EL (cell line): ENCODE measurements at regions not wholly inside any gene's neighbourhood (a gene's known extent, or its start where the extent isn't known, plus 50 kb on each side); places are given as distances from the start of the nearest gene placed in this dataset.
"Not testable (repeated sequence)": the region's sequence is repeated elsewhere in the genome, so short reads cannot be mapped to it uniquely, and the experiment has no call there.

Source experiments
- DNase-seq: peaks from one replicate; pipeline ENCODE4 v3.0.0-alpha.2; 2016

DNA sequence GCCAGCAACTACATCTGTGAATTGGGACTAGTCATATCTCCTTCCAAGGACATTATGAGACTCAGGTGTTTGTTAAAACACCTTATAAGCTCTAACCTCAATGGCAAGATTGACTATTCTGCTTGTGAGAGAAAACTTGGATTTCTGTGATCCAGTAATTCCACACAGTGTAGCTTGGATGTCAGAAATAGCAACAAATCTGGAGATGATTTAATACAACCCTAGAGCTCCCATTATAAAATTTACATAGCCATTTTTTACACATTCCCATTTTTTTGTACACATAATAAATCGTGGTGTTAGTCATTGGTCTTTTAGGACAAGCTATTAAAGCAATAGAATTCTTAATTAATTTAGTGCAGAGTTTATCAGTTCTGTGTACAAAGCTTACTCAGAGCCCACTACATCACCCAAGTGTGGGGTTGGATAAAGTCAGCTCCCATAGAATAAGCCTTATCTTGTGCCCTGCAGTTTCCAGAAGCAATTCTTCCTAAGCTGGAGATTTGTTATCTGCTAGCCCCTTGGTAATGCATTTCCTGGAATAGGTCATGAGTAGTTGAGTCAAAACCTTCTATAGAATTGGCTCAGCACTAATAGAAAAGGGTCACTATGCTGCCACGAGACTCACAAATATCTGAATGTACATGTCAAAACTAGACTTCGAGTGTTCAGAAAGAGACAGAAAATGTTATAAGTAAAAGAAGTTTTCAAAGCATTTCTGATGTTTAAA, 434.0 kb upstream of the RUNX1 start:
- no peak for DNase-seq

DNA sequence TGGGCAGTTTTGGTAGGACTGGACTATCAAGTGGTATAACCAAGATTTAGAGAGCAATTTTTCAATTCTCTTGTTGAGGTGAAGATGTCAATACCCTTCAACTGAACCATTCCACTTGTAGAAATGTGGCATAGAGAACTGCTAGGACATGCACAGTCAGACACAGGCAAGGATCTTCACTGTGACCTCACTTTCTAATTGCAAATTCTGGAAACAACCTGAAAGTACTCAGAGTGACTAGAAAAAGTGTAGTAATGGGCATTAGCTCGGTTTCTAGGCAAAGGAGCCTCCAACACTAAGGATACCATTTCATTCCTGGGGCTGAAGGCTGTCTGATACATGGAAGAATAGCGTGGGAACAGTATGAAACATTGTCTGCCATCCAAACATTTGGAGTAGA, 433.0 kb upstream of the RUNX1 start:
- DNase-seq: no peak

GRCh38 chr21:35481005-35481404, 431.9 kb upstream of the RUNX1 start:
- no peak for DNase-seq

DNA sequence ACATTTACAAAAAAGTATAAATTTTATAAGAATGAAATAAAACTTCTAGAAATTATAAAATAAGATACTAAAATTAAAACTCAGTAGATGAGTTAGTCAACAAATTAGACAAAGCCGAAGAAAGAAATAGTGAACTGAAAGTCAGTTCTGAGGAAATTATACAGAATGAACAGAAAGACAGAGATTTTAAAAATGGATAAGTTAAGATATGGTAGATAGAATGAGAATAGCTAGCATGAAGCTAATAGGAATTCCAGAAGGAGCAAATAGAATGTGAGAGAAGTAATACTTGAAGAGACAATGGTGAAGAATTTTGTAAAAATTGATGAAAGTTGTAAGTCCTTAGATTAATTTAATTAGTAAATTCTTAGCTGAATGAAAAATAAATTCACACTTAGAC, 430.4 kb upstream of the RUNX1 start:
- DNase-seq: no peak

GRCh38 chr21:35479065-35479448, 430.0 kb upstream of the RUNX1 start:
- DNase-seq: no peak

GRCh38 chr21:35478161-35479064, 429.3 kb upstream of the RUNX1 start:
- DNase-seq: no peak

DNA sequence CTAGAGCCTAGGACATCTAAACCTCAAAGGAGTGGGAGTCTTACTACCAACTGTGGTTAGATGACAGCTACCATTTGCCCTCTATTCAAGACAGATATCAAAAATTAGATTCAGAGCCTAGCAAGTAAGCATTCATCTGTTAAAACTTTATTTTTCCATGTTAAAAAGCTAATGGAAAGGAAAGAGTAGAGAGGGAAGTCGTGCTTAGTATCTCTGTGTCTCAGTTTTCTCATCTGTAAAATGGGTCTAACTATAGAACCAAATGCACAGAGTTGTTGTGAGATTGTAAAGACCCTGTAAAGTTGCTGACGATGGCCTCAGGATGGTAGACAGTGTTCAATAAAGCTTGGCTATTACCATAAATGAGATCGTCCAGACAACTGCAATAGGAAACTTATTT, 428.5 kb upstream of the RUNX1 start:
- DNase-seq: no peak

DNA sequence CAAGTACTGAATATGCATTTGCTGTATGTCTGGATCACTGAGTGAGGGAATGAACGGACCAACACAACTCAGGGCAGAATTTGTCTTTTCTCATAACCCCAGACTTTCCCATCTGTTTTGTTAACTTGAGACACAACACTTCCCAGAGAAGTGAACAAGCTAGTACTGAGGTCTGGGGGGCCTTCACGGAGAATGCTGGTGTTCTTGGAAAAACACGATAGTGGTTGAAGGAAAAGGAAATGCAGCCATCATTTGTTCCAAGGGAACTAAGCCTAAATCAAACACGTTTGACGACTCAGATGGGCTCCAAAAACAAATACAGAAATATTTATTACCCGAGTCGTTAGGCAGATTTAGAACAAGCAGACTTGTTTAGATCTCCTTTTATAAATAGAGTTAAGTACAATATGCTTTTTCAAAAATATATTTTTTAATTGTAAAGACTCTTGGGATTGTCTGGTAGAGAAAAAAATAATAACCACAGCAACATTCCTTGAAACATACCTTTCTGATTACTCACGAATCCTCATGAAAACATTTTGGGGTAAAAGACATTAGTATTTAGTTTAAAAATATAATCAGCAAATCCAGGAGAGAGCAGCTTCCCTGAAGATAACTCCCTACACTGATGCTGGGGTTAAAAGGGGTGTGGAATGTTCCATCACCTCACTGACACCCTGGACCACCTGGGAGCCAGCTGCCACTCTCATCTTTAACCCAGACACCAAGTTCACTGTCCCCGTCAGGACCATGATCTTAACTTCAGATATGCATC, 427.7 kb upstream of the RUNX1 start:
- peak; percentile 75 for DNase-seq

DNA sequence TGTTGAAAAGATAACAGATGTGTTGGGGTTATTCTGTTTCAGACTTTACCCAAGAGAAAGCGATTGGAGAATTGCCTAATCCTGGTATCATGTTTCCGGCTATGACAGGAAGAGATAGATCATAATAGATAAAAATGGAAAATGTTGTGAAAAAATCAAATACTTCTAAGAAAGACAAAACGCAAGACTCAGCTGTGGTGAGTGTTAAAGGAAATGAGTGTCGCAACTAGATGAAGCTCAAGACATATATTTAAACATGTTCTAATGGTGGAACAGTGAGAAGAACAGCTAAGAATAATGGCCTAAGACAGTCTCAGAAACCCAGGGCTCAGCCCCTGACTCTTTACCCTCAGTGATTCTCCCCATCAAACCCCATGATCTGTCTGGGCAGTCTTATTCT, 426.7 kb upstream of the RUNX1 start:
- peak; percentile 67 for DNase-seq

- peak; percentile 49 for DNase-seq
Observed at GRCh38 chr21:35475009-35475408, 425.9 kb upstream of the RUNX1 start.

DNA sequence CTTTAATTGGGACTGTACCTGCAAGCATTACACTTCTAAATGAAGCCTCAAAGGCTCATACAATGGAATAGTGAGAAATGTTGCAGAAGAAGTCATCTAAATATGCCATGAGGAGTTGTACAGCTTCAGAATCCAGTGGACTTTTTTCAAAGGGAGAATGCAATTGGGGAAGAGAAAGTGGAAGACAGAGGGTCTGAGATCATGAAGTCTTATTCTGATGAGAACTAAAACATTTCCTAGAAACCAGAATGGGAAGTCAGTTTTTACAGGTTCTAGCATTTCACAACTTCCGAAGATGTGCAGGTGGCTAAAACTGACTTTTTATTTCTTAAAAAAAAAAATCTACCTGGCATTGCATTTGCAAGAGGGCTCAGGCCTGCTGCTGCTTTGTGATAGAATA, 424.4 kb upstream of the RUNX1 start:
- no peak for DNase-seq

GRCh38 chr21:35470522-35470921, 421.4 kb upstream of the RUNX1 start:
- DNase-seq: no peak

GRCh38 chr21:35469498-35469897, 420.4 kb upstream of the RUNX1 start:
- DNase-seq: no peak

GRCh38 chr21:35468991-35469390, 419.9 kb upstream of the RUNX1 start:
- no peak for DNase-seq

DNA sequence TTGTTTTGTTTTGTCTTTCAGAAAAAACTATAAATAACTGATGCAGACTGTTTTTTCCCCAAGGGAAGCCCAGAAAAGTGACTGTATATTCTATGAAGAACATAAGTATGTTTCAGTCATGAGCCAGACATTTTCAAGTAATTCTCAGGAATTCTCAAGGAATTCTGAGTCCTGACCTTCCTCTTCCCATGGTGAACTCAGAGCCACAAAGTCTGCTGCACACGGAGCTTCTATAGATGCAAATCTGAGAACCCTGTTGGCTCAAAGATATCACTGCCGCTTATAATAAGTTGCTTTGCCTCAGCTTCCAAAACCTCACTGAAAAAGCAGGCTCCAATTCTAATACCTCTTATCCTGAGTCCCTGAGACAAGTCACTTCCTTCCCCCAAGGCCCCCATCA, 418.5 kb upstream of the RUNX1 start:
- peak; percentile 41 for DNase-seq

GRCh38 chr21:35466681-35467080, 417.6 kb upstream of the RUNX1 start:
- DNase-seq: not testable (repeated sequence)

DNA sequence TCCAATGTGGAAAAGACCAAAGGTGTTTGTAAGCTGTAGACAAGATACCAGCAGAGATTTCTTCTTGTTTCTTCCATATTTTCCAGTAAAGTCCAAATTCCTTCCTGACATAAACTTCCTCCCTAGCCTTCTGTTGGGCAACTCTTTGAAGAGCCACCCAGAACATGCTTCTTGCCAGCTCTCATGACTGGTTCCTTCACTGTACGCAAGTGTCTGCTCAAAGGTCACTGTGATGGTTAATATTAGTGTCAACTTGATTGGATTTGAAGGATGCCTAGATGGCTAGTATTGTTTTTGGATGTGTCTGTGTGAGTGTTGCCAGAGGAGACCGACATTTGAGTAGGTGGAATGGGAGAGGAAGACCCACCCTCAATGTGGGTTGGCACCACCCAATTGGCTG, 416.6 kb upstream of the RUNX1 start:
- no peak for DNase-seq

DNA sequence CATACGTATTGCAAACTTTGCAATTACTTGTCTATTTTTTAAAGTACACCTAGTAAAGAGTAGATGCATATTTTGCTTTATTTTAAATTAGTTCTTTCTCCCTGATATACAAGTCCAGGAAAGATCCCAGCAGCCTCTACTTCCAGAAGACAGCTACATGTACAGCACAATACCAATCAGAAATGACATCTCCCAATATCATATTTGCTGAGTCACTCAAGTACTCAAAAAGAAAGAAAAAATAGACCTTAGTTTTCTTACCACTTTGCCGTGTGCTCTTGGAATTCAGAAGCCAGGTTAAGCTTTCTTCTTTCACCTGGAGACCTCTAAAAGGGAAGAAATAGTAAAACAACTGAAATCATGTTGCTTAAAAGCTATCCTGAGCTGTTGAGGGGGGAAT, 412.6 kb upstream of the RUNX1 start:
- DNase-seq: no peak

DNA sequence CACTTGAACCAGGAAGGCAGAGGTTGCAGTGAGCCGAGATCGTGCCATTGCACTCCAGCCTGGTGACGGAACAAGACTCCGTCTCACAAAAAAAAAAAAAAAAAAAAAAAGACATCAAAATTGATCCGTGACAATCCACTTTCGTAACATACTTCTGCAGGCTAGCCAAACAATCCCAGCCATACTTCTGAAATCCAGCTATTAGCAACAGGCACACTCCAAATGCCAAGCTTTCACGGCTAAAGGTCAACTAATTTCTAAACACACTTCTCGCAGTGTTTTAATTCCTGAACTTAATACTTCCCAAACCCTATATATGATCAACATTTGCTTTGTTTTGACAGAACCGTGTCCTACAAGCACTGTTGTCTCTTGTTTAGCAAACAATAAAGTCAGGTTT, 411.3 kb upstream of the RUNX1 start:
- DNase-seq: no peak

DNA sequence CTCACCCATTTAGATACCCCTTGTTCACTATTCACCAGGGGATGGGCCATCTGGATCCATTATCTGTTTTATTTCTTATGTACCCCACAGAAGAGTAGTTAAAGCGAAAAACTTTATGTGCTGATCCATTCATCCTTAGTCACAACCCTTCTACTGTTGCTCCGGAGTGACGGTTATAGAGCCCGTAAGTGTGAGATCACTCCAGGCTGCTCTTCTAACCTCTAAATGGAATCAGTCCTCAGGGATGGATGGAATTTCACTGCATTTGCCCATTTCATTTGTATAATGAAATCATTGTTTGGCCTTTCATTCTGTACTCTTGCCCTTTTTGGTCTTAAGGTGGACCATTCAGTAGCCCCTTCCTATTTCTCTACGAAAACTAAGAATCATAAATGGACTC, 409.3 kb upstream of the RUNX1 start:
- no peak for DNase-seq

DNA sequence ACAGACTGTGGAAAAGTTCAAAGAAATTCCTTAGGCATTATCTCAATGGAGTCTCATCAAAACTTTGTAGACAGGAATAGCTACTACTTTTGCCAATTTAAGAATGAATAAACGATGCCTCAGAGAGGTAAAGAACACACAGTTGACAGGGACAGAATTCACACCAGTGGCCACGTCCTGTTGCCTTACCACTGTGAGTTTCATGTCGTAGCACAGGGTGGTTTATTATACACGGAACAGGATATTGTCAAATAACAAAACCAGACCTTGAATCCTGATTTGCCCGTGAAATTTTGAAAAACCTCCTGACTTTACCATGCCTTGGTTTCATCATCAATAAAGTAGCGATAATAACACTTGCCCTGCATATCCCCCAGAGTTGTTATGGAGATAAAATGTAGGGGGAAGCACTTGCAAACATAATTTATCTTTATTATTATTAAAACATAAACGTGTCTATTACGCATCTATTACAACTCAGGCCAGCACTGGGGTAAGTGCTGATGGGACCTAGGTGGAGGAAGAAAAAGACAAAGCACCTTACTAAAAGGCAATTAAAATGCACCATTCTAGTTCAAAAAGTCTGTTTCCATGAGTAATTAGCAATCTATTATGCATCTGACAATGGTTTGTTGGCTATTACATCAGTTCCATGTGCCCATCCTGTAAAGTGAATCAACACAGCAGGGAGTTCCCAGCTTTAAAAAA, 408.1 kb upstream of the RUNX1 start:
- no peak for DNase-seq

DNA sequence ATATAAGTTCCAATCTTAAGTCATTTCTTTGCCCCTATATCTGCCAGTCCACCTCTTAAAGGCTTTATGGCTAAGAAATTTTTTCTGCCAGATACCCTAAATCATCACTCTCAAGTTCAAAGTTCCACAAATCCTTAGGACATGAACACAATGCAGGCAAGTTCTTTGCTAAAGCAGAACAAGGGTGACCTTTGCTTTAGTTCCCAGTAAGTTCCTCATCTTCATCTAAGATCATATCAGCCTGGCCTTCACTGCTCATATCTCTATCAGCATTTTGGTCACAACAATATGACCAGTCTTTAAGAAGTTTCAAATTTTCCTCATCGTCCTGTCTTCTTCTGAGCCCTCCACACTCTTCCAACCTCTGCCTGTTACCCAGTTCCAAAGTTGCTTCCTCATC, 402.2 kb upstream of the RUNX1 start:
- no peak for DNase-seq

GRCh38 chr21:35450830-35451229, 401.7 kb upstream of the RUNX1 start:
- DNase-seq: no peak
